SK-N-MC (cell line): ENCODE measurements at regions not wholly inside any gene's neighbourhood (a gene's known extent, or its start where the extent isn't known, plus 50 kb on each side); places are given as distances from the start of the nearest gene placed in this dataset.

Experiments used
- EZH2 ChIP-seq: fragments of 200-600 bp; sonication (generic); IDR thresholded peaks from one replicate; pipeline ENCODE4 v1.6.1; 2017; ENCODE audit warnings: antibody characterized with exemption
- FOXP2 ChIP-seq: optimal IDR thresholded peaks from 2 replicates; pipeline ENCODE3; 2011; ENCODE audit warnings: mild to moderate bottlenecking, moderate library complexity; ENCODE audit not compliant: insufficient read depth; ENCODE audit errors: extremely low read length, control extremely low read depth
- POLR2AphosphoS5 ChIP-seq: IDR thresholded peaks from 2 replicates; pipeline ENCODE4 v1.6.1; 2012; ENCODE audit warnings: mild to moderate bottlenecking, low read depth, low read length, borderline replicate concordance

DNA sequence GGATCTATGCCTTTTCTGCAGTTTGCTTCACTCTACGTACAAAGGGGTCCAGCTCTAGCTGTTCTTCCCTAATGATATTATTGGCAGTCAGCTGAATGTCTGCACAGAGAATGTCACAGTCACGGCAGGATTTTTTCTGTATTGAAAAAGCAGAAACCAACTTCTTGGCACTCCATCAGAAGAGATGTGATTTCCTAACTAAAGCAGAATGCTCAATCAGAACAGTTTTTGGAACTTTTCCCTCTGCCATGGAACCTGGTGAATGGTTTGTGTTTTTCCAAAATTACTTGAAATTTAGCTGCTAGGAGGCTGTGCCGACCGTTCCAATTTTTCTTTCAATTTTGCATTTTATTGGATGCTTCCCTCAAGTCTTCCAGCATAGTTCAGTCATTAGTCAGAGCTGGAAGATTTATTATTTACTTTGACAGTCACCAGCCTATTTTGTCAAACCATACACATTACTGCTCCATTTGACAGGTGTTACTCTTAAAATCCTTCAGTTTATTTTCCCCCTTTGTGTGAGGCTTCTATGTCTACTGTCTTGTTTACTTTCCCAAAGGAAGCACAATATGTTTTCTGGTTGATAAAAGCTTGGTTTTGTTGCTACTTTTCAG lies 259.6 kb upstream of the EPHA7 start:
- TF ChIP-seq EZH2, result no peak
- TF ChIP-seq FOXP2, result no peak
- TF ChIP-seq POLR2AphosphoS5, result no peak
